ENCODE measurements at regions not wholly inside any gene's neighbourhood (a gene's known extent, or its start where the extent isn't known, plus 50 kb on each side); places are given as distances from the start of the nearest gene placed in this dataset.

DNA sequence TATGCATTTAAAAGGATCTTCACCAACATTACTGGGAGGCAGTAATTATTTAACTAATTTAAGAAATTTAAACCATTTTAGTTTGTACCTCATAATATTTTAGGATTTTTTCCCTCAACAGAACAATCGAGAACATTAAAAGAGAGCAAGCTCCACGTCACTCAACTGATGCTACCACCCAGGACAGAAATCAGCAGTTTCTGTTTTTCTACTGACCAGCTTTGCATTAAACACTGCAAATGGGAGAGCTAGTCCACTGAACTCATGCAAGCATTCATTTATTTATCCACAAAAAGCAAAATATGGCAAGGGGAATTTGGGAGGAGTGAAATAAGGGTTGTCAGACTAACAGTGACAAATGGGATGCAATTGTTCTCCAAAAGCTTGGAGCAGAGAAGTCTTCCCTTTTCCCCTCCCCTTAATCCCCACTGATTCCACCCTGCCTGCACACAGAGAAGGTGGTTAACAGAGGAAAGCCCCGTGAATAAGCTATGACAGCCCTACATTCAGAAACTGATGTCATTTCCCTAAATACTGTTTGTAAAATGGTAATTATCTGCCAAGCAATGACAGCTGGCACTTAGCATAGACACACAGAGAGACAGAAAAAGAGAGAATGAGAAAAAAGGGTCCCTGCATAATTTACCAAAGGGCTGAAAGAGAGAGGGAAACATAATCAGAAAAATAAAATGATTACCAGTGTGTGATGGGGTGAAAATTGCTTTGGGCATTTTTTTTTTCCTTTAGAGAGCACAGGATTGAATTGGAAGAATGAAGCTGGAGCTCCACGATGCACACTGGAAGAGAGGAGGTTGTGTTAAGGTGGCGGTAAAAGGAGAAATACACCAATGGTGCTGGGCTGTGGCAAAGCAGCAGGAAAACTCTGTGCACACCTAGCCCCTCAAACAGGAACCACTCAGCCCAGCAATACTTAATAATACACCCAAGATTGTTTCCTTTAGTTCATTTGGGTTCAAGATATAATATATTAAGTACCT is 777.4 kb downstream of the TUSC7 start:
- no peaks in the 10 kb centered on the region for H3K27me3 ChIP-seq (ENCODE audit: insufficient read depth, low read length)
- no peaks in the 10 kb centered on the region for H3K36me3 ChIP-seq (ENCODE audit: control insufficient read depth in 1 of 2, insufficient read depth in 2 of 2, low read length in 2 of 2)
- H3K23ac ChIP-seq (ENCODE audit: low read length) = no peak overlapping the region
- no peaks in the 10 kb centered on the region for H3K4me1 ChIP-seq (ENCODE audit: control insufficient read depth in 1 of 2, insufficient read depth in 2 of 2, low read length in 2 of 2)
- no peak overlapping the region for H3K9ac ChIP-seq (ENCODE audit: low read length)
- no peaks in the 10 kb centered on the region for H3K79me1 ChIP-seq (ENCODE audit: low read length)
- no peak overlapping the region for H3K4me3 ChIP-seq (ENCODE audit: low read depth, low read length)
- no peak overlapping the region for H2AK5ac ChIP-seq (ENCODE audit: low read length)
- no peak overlapping the region for H2AFZ ChIP-seq (ENCODE audit: insufficient read depth, low read length, poor library complexity)
- H2BK120ac ChIP-seq (ENCODE audit: insufficient read depth, low read length, poor library complexity) = no peak overlapping the region
- no peak overlapping the region for H4K12ac ChIP-seq (ENCODE audit: low read depth, low read length)
- no peak overlapping the region for H3K4me2 ChIP-seq (ENCODE audit: low read length)
- H4K8ac ChIP-seq (ENCODE audit: low read depth, low read length) = no peak overlapping the region
- no peaks in the 10 kb centered on the region for H3K79me2 ChIP-seq (ENCODE audit: control insufficient read depth, insufficient read depth, low read length, poor library complexity)
- no peak overlapping the region for H3K18ac ChIP-seq (ENCODE audit: low read length)
- no peak overlapping the region for H3K27ac ChIP-seq (ENCODE audit: low read depth, low read length)
- H3K9me3 ChIP-seq (ENCODE audit: insufficient read depth, low read depth, low read length) = no peaks in the 10 kb centered on the region
- no peak for DNase-seq
- H2BK12ac ChIP-seq (ENCODE audit: low read length) = no peak overlapping the region
- H2BK5ac ChIP-seq (ENCODE audit: low read depth, low read length, poor library complexity) = no peak overlapping the region
- H3K14ac ChIP-seq (ENCODE audit: low read length) = no peak overlapping the region
- H4K91ac ChIP-seq (ENCODE audit: low read depth, low read length) = no peak overlapping the region
- no peak overlapping the region for H3K4ac ChIP-seq (ENCODE audit: low read depth, low read length)
- WGBS (ENCODE audit: extremely low coverage, insufficient coverage, insufficient read length) = no CpG with 5 or more reads among the region's 5 CpGs

DNA sequence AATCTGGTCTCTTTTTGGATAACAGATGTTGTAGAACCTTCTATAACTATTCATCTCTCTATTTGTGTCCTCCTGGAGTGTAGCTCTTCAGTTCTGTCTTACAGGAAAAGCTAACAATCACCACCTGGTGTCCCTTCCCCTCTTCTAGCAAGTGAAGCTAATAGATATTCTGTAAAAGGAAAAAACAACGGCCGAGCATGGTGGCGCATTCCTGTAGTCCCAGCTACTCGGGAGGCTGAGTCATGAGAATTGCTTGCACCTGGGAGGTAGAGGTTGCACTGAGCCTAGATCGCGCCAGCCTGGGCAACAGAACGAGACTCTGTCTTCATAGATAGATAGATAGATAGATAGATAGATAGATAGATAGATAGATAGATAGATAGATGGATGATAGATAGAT is 779.4 kb downstream of the TUSC7 start:
- Histone ChIP-seq H3K27ac (ENCODE audit: low read depth, low read length) (no peak overlapping the region), H3K27me3 (ENCODE audit: insufficient read depth, low read length) (no peaks in the 10 kb centered on the region), H2BK120ac (ENCODE audit: insufficient read depth, low read length, poor library complexity) (no peak overlapping the region), H3K4me1 (ENCODE audit: control insufficient read depth in 1 of 2, insufficient read depth in 2 of 2, low read length in 2 of 2) (no peaks in the 10 kb centered on the region), H4K8ac (ENCODE audit: low read depth, low read length) (no peak overlapping the region), H3K4ac (ENCODE audit: low read depth, low read length) (no peak overlapping the region), H3K4me2 (ENCODE audit: low read length) (no peak overlapping the region), H2AK5ac (ENCODE audit: low read length) (no peak overlapping the region), H3K79me1 (ENCODE audit: low read length) (no peaks in the 10 kb centered on the region), H3K9me3 (ENCODE audit: insufficient read depth, low read depth, low read length) (no peaks in the 10 kb centered on the region), H2AFZ (ENCODE audit: insufficient read depth, low read length, poor library complexity) (no peak overlapping the region), H3K9ac (ENCODE audit: low read length) (no peak overlapping the region), H4K91ac (ENCODE audit: low read depth, low read length) (no peak overlapping the region), H2BK5ac (ENCODE audit: low read depth, low read length, poor library complexity) (no peak overlapping the region), H3K18ac (ENCODE audit: low read length) (no peak overlapping the region), H2BK12ac (ENCODE audit: low read length) (no peak overlapping the region), H3K23ac (ENCODE audit: low read length) (no peak overlapping the region), H3K14ac (ENCODE audit: low read length) (no peak overlapping the region), H3K36me3 (ENCODE audit: control insufficient read depth in 1 of 2, insufficient read depth in 2 of 2, low read length in 2 of 2) (no peaks in the 10 kb centered on the region), H3K4me3 (ENCODE audit: low read depth, low read length) (no peak overlapping the region), H4K12ac (ENCODE audit: low read depth, low read length) (no peak overlapping the region), H3K79me2 (ENCODE audit: control insufficient read depth, insufficient read depth, low read length, poor library complexity) (no peaks in the 10 kb centered on the region)
- peak; percentile 37 to 57 for DNase-seq
- WGBS (ENCODE audit: extremely low coverage, insufficient coverage, insufficient read length) = no CpG with 5 or more reads among the region's 7 CpGs

DNA sequence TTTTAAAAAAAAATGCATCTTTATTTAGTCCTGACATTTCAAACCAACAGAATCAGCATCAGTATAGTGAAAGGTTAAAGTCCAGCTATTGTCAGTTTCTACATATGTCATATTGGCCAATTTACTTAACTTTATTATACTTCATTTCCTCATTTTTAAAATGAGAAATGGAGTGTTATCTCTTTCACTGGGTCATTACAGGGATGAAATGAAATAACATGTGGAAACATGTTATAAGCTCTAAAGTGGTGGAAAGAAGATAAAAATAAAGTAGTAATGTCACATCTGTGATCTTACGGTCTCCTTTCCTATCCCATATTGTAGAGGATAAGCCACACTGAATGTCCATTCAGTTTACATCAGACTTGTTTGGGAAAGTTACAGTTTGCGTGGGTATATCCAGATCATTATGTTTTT is 780.1 kb downstream of the TUSC7 start:
- no peak overlapping the region for H3K4ac ChIP-seq (ENCODE audit: low read depth, low read length)
- H3K79me1 ChIP-seq (ENCODE audit: low read length) = no peaks in the 10 kb centered on the region
- no peaks in the 10 kb centered on the region for H3K9me3 ChIP-seq (ENCODE audit: insufficient read depth, low read depth, low read length)
- DNase-seq = no peak
- no CpG with 5 or more reads among the region's 2 CpGs for WGBS (ENCODE audit: extremely low coverage, insufficient coverage, insufficient read length)
- H3K4me2 ChIP-seq (ENCODE audit: low read length) = no peak overlapping the region
- no peak overlapping the region for H4K91ac ChIP-seq (ENCODE audit: low read depth, low read length)
- no peaks in the 10 kb centered on the region for H3K79me2 ChIP-seq (ENCODE audit: control insufficient read depth, insufficient read depth, low read length, poor library complexity)
- H3K4me1 ChIP-seq (ENCODE audit: control insufficient read depth in 1 of 2, insufficient read depth in 2 of 2, low read length in 2 of 2) = no peaks in the 10 kb centered on the region
- no peak overlapping the region for H3K4me3 ChIP-seq (ENCODE audit: low read depth, low read length)
- no peak overlapping the region for H3K18ac ChIP-seq (ENCODE audit: low read length)
- H2BK5ac ChIP-seq (ENCODE audit: low read depth, low read length, poor library complexity) = no peak overlapping the region
- H4K12ac ChIP-seq (ENCODE audit: low read depth, low read length) = no peak overlapping the region
- H3K36me3 ChIP-seq (ENCODE audit: control insufficient read depth in 1 of 2, insufficient read depth in 2 of 2, low read length in 2 of 2) = no peaks in the 10 kb centered on the region
- H2AFZ ChIP-seq (ENCODE audit: insufficient read depth, low read length, poor library complexity) = no peak overlapping the region
- H2BK12ac ChIP-seq (ENCODE audit: low read length) = no peak overlapping the region
- no peaks in the 10 kb centered on the region for H3K27me3 ChIP-seq (ENCODE audit: insufficient read depth, low read length)
- H2AK5ac ChIP-seq (ENCODE audit: low read length) = no peak overlapping the region
- no peak overlapping the region for H2BK120ac ChIP-seq (ENCODE audit: insufficient read depth, low read length, poor library complexity)
- H3K27ac ChIP-seq (ENCODE audit: low read depth, low read length) = no peak overlapping the region
- no peak overlapping the region for H4K8ac ChIP-seq (ENCODE audit: low read depth, low read length)
- H3K23ac ChIP-seq (ENCODE audit: low read length) = no peak overlapping the region
- H3K14ac ChIP-seq (ENCODE audit: low read length) = no peak overlapping the region
- no peak overlapping the region for H3K9ac ChIP-seq (ENCODE audit: low read length)

DNA sequence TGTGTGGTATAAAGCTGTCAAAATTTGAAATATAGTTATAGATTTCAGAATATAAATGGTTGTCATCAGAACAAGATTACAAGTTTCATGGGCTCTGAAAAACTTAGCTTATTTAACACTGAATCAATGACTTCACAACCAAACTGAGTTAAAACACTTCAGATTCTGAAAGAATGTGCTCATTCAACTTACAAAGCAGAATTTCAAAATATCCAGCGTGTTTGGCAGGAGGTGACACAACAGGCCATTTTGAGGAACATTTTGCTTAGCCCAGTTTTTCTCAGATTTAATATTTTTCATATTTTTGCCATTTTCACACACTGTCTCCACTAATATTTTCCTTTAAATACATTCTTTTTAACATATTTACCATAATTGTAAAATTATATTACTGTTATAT is 781.1 kb downstream of the TUSC7 start:
- Histone ChIP-seq H3K4me1 (ENCODE audit: control insufficient read depth in 1 of 2, insufficient read depth in 2 of 2, low read length in 2 of 2) (no peaks in the 10 kb centered on the region), H3K27ac (ENCODE audit: low read depth, low read length) (no peak overlapping the region), H3K4me3 (ENCODE audit: low read depth, low read length) (no peak overlapping the region), H3K14ac (ENCODE audit: low read length) (no peak overlapping the region), H3K4me2 (ENCODE audit: low read length) (no peak overlapping the region), H3K4ac (ENCODE audit: low read depth, low read length) (no peak overlapping the region), H4K12ac (ENCODE audit: low read depth, low read length) (no peak overlapping the region), H3K79me1 (ENCODE audit: low read length) (no peaks in the 10 kb centered on the region), H3K9me3 (ENCODE audit: insufficient read depth, low read depth, low read length) (no peaks in the 10 kb centered on the region), H2BK12ac (ENCODE audit: low read length) (no peak overlapping the region), H3K79me2 (ENCODE audit: control insufficient read depth, insufficient read depth, low read length, poor library complexity) (no peaks in the 10 kb centered on the region), H4K8ac (ENCODE audit: low read depth, low read length) (no peak overlapping the region), H3K18ac (ENCODE audit: low read length) (no peak overlapping the region), H3K36me3 (ENCODE audit: control insufficient read depth in 1 of 2, insufficient read depth in 2 of 2, low read length in 2 of 2) (no peaks in the 10 kb centered on the region), H2AFZ (ENCODE audit: insufficient read depth, low read length, poor library complexity) (no peak overlapping the region), H4K91ac (ENCODE audit: low read depth, low read length) (no peak overlapping the region), H3K9ac (ENCODE audit: low read length) (no peak overlapping the region), H2AK5ac (ENCODE audit: low read length) (no peak overlapping the region), H2BK5ac (ENCODE audit: low read depth, low read length, poor library complexity) (no peak overlapping the region), H3K27me3 (ENCODE audit: insufficient read depth, low read length) (no peaks in the 10 kb centered on the region), H3K23ac (ENCODE audit: low read length) (no peak overlapping the region), H2BK120ac (ENCODE audit: insufficient read depth, low read length, poor library complexity) (no peak overlapping the region)
- DNase-seq = peak in 1 of 2 donors; percentile 56
- no CpG with 5 or more reads among the region's 1 CpG for WGBS (ENCODE audit: extremely low coverage, insufficient coverage, insufficient read length)

Measured in trophoblast cell (in vitro differentiated cells and primary cell).